ENCODE measurements at regions not wholly inside any gene's neighbourhood (a gene's known extent, or its start where the extent isn't known, plus 50 kb on each side); places are given as distances from the start of the nearest gene placed in this dataset.
A peak's percentile ranks its signal among the peaks of the same experiment; 100 is the strongest.
"Not testable (repeated sequence)": the region's sequence is repeated elsewhere in the genome, so short reads cannot be mapped to it uniquely, and the experiment has no call there.

- H3K27ac ChIP-seq (replicated peaks in 1 of 4): no peak overlapping the region
- no peak overlapping the region for H3K4me3 ChIP-seq
- WGBS: 94% methylated on average over 6 of the region's 6 CpGs
- TF ChIP-seq POLR2AphosphoS5 (IDR thresholded peaks at IDR 0.05): no peak
- TF ChIP-seq CTCF (IDR thresholded peaks at IDR 0.05): no peak
- TF ChIP-seq POLR2A (IDR thresholded peaks at IDR 0.05; ENCODE audit: low read depth): no peak
- TF ChIP-seq EP300 (IDR thresholded peaks at IDR 0.05): no peak
- DNase-seq (ENCODE audit: extremely low spot score): no peak
- H3K4me1 ChIP-seq: no peaks in the 10 kb centered on the region
- H3K27me3 ChIP-seq: no peaks in the 10 kb centered on the region
- H3K9me3 ChIP-seq: peaks cover 0 to 4% (median 0%) of the 10 kb centered on the region in 4 donors
- H3K36me3 ChIP-seq: no peaks in the 10 kb centered on the region
- intact Hi-C loops (cut with DNase I): no loop called here
Observed at GRCh38 chr7:112540839-112541577, 60.2 kb downstream of the LSMEM1 start.

GRCh38 chr7:112546723-112547513 is 66.1 kb downstream of the LSMEM1 start:
- Histone ChIP-seq H3K36me3 (no peaks in the 10 kb centered on the region), H3K27ac (replicated peaks in 1 of 4) (no peak overlapping the region), H3K4me3 (no peak overlapping the region), H3K4me1 (no peaks in the 10 kb centered on the region), H3K27me3 (peaks cover 0 to 7% (median 0%) of the 10 kb centered on the region in 4 donors), H3K9me3 (peaks cover 0 to 4% (median 0%) of the 10 kb centered on the region in 4 donors)
- intact Hi-C loops (cut with DNase I): no loop called here
- TF ChIP-seq POLR2A (IDR thresholded peaks at IDR 0.05; ENCODE audit: low read depth): no peak
- no peak for TF ChIP-seq CTCF (IDR thresholded peaks at IDR 0.05)
- TF ChIP-seq EP300 (IDR thresholded peaks at IDR 0.05): no peak
- no peak for TF ChIP-seq POLR2AphosphoS5 (IDR thresholded peaks at IDR 0.05)
- WGBS: 98% methylated on average over 14 of the region's 25 CpGs
- no peak for DNase-seq (ENCODE audit: extremely low spot score)

- H3K4me3 ChIP-seq: no peak overlapping the region
- H3K27ac ChIP-seq (replicated peaks in 1 of 4): no peak overlapping the region
- intact Hi-C loops (cut with DNase I): no loop called here
- 81% methylated on average over 2 of the region's 2 CpGs for WGBS
- H3K36me3 ChIP-seq: no peaks in the 10 kb centered on the region
- peaks cover 0 to 7% (median 0%) of the 10 kb centered on the region in 4 donors for H3K27me3 ChIP-seq
- TF ChIP-seq CTCF (IDR thresholded peaks at IDR 0.05): no peak
- no peaks in the 10 kb centered on the region for H3K4me1 ChIP-seq
- no peak for DNase-seq (ENCODE audit: extremely low spot score)
- H3K9me3 ChIP-seq: no peaks in the 10 kb centered on the region
Observed at GRCh38 chr7:112547916-112548315, 67.1 kb downstream of the LSMEM1 start.

- Histone ChIP-seq H3K9me3 (no peaks in the 10 kb centered on the region), H3K4me3 (no peak overlapping the region), H3K4me1 (no peaks in the 10 kb centered on the region), H3K27ac (replicated peaks in 1 of 4) (no peak overlapping the region), H3K36me3 (no peaks in the 10 kb centered on the region), H3K27me3 (peaks cover 0 to 7% (median 0%) of the 10 kb centered on the region in 4 donors)
- TF ChIP-seq POLR2A (IDR thresholded peaks at IDR 0.05; ENCODE audit: low read depth) (no peak), CTCF (IDR thresholded peaks at IDR 0.05) (peak; percentile 73 to 87 (median 73))
- intact Hi-C loops (cut with DNase I): loop anchor here (5.0 kb wide), 1 partner anchor 872 kb away; no protein-coding TSS in a partner anchor
- WGBS: 29% methylated on average over 2 of the region's 2 CpGs
- DNase-seq (ENCODE audit: extremely low spot score): no peak
Observed at GRCh38 chr7:112550468-112551060, 69.8 kb downstream of the LSMEM1 start.

- H3K36me3 ChIP-seq; H3K27me3 ChIP-seq; H3K4me3 ChIP-seq; DNase-seq (ENCODE audit: extremely low spot score); H3K4me1 ChIP-seq; H3K9me3 ChIP-seq; H3K27ac ChIP-seq (replicated peaks in 1 of 4): not testable (repeated sequence)
- WGBS: 98% methylated on average over 7 of the region's 30 CpGs
- intact Hi-C loops (cut with DNase I): loop anchor here (5.0 kb wide), 1 partner anchor 871 kb away; no protein-coding TSS in a partner anchor
Observed at GRCh38 chr7:112551521-112551920, 70.7 kb downstream of the LSMEM1 start.
